Keratinocyte (primary cell): ENCODE measurements at regions not wholly inside any gene's neighbourhood (a gene's known extent, or its start where the extent isn't known, plus 50 kb on each side); places are given as distances from the start of the nearest gene placed in this dataset.

Experiments
- DNase-seq: peaks from one replicate; pipeline ENCODE4 v3.0.0-alpha.2; 2011; ENCODE audit warnings: low read depth, missing footprints, low spot score
- FAIRE-seq: peaks from 2 replicates; lab custom pipeline; 2011; peaks lifted over from hg19 to GRCh38; lab: Jason Lieb, UNC
- H2AFZ ChIP-seq: 2 replicates; pipeline ENCODE4 v1.6.0; 2012; ENCODE audit warnings: low read length, control low read depth, inconsistent platforms; ENCODE audit not compliant: control insufficient read depth
- H3K27ac ChIP-seq: 2 replicates; pipeline ENCODE4 v1.5.1; 2011; ENCODE audit warnings: low read length; ENCODE audit not compliant: control insufficient read depth, insufficient read depth
- H3K27me3 ChIP-seq: 3 replicates; pipeline ENCODE4 v1.6.0; 2011; ENCODE audit warnings: low read length; ENCODE audit not compliant: control insufficient read depth, insufficient read depth; ENCODE audit errors: extremely low read depth
- H3K36me3 ChIP-seq, 2 experiments: 2 replicates in 1 of 2; 3 replicates in 1 of 2; pipeline ENCODE4 v1.5.1; 2011; ENCODE audit warnings: low read length in 2 of 2, mild to moderate bottlenecking in 1 of 2; ENCODE audit not compliant: control insufficient read depth in 2 of 2, insufficient read depth in 2 of 2; ENCODE audit errors: extremely low read depth in 1 of 2
- H3K4me1 ChIP-seq: 3 replicates; pipeline ENCODE4 v1.5.1; 2011; ENCODE audit warnings: low read length; ENCODE audit not compliant: control insufficient read depth, insufficient read depth; ENCODE audit errors: extremely low read depth
- H3K4me2 ChIP-seq: 3 replicates; pipeline ENCODE4 v1.6.0; 2011; ENCODE audit warnings: low read depth, low read length; ENCODE audit not compliant: control insufficient read depth, insufficient read depth; ENCODE audit errors: extremely low read depth
- H3K4me3 ChIP-seq, 3 experiments: fragments of 200-600 bp in 1 of 3; sonication (generic) in 1 of 3; 2 replicates in 2 of 3; 3 replicates in 1 of 3; pipeline ENCODE4 v1.5.1; 2011 to 2016; ENCODE audit warnings: low read length in 3 of 3, mild to moderate bottlenecking in 3 of 3, control low read depth in 2 of 3, inconsistent platforms in 1 of 3, low read depth in 1 of 3, mixed read lengths in 1 of 3, mixed run types in 1 of 3, moderate library complexity in 1 of 3; ENCODE audit not compliant: control insufficient read depth in 2 of 3, insufficient read depth in 2 of 3; ENCODE audit errors: extremely low read depth in 1 of 3
- H3K79me2 ChIP-seq: 2 replicates; pipeline ENCODE4 v1.6.0; 2012; ENCODE audit warnings: low read length; ENCODE audit not compliant: control insufficient read depth, insufficient read depth
- H3K9ac ChIP-seq: 3 replicates; pipeline ENCODE4 v1.6.0; 2011; ENCODE audit warnings: low read length; ENCODE audit not compliant: control insufficient read depth, insufficient read depth; ENCODE audit errors: extremely low read depth
- H3K9me1 ChIP-seq: 3 replicates; pipeline ENCODE4 v1.6.0; 2011; ENCODE audit warnings: low read length; ENCODE audit not compliant: control insufficient read depth, insufficient read depth; ENCODE audit errors: extremely low read depth
- H3K9me3 ChIP-seq: 2 replicates; pipeline ENCODE4 v1.5.1; 2012; ENCODE audit warnings: low read depth, low read length; ENCODE audit not compliant: control insufficient read depth
- H4K20me1 ChIP-seq: 3 replicates; pipeline ENCODE4 v1.6.0; 2011; ENCODE audit warnings: low read length; ENCODE audit not compliant: control insufficient read depth, insufficient read depth; ENCODE audit errors: extremely low read depth
- EZH2 ChIP-seq: IDR thresholded peaks from one replicate; pipeline ENCODE4 v1.6.1; 2012; ENCODE audit warnings: inconsistent platforms, mild to moderate bottlenecking, low read length, moderate library complexity
- dilution Hi-C: fragments of 300-500 bp; cut with MboI; formaldehyde crosslinking; loops from one replicate; pipeline ENCODE4 v1.7.0; 2020; ENCODE audit warnings: low sequenced_read_pairs; ENCODE audit not compliant: extremely low pct_ligation_motif_present
- TF ChIP-seq, protein P1 (sequence below), 3 experiments: IDR thresholded peaks in 1 of 3; conservative IDR thresholded peaks in 1 of 3; optimal IDR thresholded peaks in 1 of 3; 2 replicates in 2 of 3; 3 replicates in 1 of 3; pipeline versions ENCODE3 to v1.5.1; 2011; ENCODE audit warnings: low read length in 3 of 3, mild to moderate bottlenecking in 3 of 3, moderate library complexity in 2 of 3, control low read depth in 1 of 3, inconsistent platforms in 1 of 3; ENCODE audit not compliant: insufficient read depth in 2 of 3; ENCODE audit errors: extremely low read depth in 1 of 3

DNA sequence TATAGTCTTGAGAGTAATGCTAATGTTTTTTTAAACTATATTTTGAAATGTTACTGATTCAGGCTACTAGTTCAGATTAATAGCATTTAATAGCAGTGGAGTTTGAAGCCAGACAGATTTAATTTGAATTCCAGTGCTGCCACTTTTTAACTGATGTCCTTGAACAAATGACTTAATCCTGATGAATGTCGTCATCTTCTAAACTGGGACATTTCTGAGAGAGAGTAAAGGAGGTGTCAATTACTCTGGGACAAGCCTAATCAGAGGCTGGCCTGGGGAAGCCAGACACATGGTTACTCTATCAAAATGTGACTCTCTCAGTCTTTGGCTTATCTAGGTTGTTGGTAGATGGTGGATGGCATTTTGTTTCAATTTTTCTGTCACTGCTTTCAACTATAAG, 246.7 kb downstream of the HS3ST3A1 start:
- H2AFZ ChIP-seq: no peak overlapping the region

DNA sequence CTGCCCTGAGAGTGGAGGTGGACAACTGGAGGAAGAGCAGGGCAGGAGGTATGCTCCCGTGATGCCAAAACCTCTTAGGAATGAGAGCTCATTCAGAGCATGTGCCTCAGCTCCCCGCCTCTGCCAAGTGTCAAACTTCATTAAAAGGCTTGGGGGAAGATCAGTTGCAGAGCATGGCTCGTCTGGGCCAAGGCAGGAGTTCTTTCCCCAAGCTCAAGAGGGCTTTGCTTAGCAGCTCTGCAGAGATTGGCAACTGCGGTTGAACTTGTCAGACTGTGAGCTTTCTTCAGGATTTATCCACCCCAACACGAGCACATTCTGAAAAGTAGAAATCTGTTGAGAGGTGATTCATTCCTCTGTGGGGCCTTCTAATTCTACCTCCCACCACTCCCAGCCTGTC, 248.1 kb downstream of the HS3ST3A1 start:
- dilution Hi-C loops: no loop called here
- Histone ChIP-seq H3K4me3 (no peak overlapping the region), H3K4me1 (no peaks in the 10 kb centered on the region), H3K36me3 (no peaks in the 10 kb centered on the region), H3K27me3 (no peaks in the 10 kb centered on the region), H3K79me2 (no peaks in the 10 kb centered on the region), H2AFZ (peak overlapping the region; percentile 33), H3K9me1 (no peaks in the 10 kb centered on the region), H3K27ac (no peak overlapping the region), H3K9ac (no peak overlapping the region), H3K9me3 (peaks cover under 1% of the 10 kb centered on the region), H3K4me2 (no peak overlapping the region), H4K20me1 (no peaks in the 10 kb centered on the region)
- no peak for TF ChIP-seq EZH2
- TF ChIP-seq, protein P1, sequence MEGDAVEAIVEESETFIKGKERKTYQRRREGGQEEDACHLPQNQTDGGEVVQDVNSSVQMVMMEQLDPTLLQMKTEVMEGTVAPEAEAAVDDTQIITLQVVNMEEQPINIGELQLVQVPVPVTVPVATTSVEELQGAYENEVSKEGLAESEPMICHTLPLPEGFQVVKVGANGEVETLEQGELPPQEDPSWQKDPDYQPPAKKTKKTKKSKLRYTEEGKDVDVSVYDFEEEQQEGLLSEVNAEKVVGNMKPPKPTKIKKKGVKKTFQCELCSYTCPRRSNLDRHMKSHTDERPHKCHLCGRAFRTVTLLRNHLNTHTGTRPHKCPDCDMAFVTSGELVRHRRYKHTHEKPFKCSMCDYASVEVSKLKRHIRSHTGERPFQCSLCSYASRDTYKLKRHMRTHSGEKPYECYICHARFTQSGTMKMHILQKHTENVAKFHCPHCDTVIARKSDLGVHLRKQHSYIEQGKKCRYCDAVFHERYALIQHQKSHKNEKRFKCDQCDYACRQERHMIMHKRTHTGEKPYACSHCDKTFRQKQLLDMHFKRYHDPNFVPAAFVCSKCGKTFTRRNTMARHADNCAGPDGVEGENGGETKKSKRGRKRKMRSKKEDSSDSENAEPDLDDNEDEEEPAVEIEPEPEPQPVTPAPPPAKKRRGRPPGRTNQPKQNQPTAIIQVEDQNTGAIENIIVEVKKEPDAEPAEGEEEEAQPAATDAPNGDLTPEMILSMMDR (optimal IDR thresholded peaks at IDR 0.05 in 1 of 3, IDR thresholded peaks at IDR 0.05 in 1 of 3, conservative IDR thresholded peaks at IDR 0.05 in 1 of 3; ENCODE audit: extremely low read depth in 1 of 3, insufficient read depth in 2 of 3, low read length in 3 of 3): no peak
- no peak for DNase-seq
- FAIRE-seq: no peak

More for the DNA sequence above, 246.7 kb downstream of the HS3ST3A1 start:
- TF ChIP-seq EZH2: no peak
- TF ChIP-seq, protein P1 (optimal IDR thresholded peaks at IDR 0.05 in 1 of 3, IDR thresholded peaks at IDR 0.05 in 1 of 3, conservative IDR thresholded peaks at IDR 0.05 in 1 of 3; ENCODE audit: extremely low read depth in 1 of 3, insufficient read depth in 2 of 3, low read length in 3 of 3): no peak
- Histone ChIP-seq H3K27me3 (no peaks in the 10 kb centered on the region), H4K20me1 (no peaks in the 10 kb centered on the region), H3K9ac (no peak overlapping the region), H3K4me2 (no peak overlapping the region), H3K9me3 (no peaks in the 10 kb centered on the region), H3K27ac (no peak overlapping the region), H3K79me2 (no peaks in the 10 kb centered on the region), H3K9me1 (no peaks in the 10 kb centered on the region), H3K4me1 (no peaks in the 10 kb centered on the region), H3K4me3 (no peak overlapping the region), H3K36me3 (no peaks in the 10 kb centered on the region)
- DNase-seq (no peak), FAIRE-seq (no peak)
- dilution Hi-C loops: no loop called here
